Superior temporal gyrus (tissue), 1 donor: ENCODE measurements at regions not wholly inside any gene's neighbourhood (a gene's known extent, or its start where the extent isn't known, plus 50 kb on each side); places are given as distances from the start of the nearest gene placed in this dataset.
A peak's percentile ranks its signal among the peaks of the same experiment; 100 is the strongest.
"Not testable (repeated sequence)": the region's sequence is repeated elsewhere in the genome, so short reads cannot be mapped to it uniquely, and the experiment has no call there.

ENCODE experiments used
- DNase-seq: peaks from one replicate; pipeline ENCODE4 v3.0.0-alpha.2; 2016; ENCODE audit errors: extremely low spot score

DNA sequence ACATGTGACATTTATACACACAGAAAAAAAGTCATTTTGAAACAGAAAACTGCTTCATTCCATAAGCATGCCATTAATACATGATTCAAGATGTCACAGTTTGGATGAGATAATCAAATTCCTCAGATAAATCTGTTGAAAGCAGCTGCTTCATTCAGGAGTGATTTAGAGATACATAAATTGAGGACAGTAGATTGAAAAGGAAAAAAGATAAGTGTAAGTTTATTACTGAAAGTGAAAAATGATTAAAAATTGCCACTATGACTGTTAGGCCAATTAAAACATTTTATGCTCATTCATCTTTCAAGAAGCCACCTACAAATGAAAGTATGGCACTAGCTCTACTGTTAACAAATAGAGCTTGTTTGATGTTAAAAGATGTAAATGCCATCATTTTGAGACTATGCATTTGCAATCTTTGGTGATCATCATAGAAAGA lies 136.9 kb upstream of the CDK6 start:
- no peak for DNase-seq

DNA sequence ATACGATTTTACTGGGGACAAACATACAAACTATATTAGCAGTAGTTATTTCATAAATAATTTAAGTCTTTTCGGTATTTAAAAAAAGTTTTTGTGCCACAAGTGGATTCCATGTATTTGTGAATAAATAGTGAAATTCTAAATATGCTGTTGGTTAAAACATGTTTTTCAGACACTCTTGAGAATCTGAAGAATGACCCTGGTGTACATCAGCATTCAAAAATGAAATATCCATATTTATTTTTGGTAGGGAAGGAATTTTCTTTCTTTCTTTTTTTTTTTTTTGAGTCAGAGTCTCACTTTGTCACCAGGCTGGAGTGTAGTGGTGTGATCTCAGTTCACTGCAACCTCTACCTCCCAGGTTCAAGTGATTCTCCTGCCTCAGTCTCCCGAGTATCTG lies 136.1 kb upstream of the CDK6 start:
- DNase-seq, result no peak

DNA sequence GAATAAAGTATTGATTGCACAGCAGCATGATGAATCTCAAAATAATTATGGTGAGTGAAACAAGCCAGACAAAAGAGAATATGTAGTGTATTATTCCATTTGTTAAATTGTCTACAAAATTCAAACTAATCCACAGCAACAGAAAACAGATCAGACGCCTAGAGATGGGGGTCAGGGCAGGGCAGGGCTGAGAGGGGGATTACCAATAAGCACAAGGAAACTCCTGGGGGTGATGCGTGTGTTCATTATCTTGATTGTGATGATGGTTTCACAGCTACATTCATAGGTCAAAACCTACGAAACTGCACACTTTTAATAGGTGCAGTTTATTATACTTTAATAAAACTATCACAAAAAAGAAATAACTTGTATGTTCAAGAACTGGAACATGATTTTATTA lies 132.7 kb upstream of the CDK6 start:
- DNase-seq, result no peak

DNA sequence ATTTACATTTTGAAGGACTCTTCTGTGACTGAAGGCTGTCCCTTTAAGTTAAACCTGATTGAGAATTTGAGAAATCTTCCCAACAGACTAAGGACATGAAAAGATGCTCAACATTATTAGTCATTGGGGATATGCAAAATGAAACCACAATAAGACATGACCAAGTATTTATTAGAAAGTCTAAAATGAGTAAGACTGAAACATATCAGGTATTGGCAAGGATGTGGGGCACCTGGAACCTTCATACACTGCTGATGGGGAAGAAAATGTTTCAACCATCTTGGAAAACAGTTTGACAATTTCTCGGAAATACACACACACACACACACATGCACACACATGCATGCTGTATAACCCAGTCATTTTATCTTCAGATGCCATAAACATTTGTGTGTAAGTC lies 132.1 kb upstream of the CDK6 start:
- DNase-seq, result no peak

- no peak for DNase-seq
Measured at GRCh38 chr7:92967238-92967637, 130.9 kb upstream of the CDK6 start.

- no peak for DNase-seq
Measured at GRCh38 chr7:92964141-92964540, 127.8 kb upstream of the CDK6 start.

DNA sequence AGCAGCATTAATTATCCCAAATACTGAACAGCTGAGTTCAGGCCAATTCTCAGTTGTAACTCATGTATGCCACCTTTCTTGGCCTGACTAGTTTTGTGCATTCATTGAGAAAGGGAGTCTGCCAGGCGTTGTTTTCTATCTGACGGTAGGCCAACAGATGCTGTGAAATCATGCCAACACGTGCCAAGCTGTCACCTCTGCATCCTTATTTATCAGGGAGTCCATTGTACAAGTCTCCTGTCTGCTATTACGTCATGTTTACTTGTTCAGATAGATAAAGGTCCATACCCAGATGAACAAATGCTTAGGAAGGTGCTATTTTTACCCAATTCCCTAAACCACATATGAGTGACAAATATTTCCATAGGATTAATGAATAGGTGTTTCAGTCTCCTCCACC lies 127.2 kb upstream of the CDK6 start:
- DNase-seq, result no peak

DNA sequence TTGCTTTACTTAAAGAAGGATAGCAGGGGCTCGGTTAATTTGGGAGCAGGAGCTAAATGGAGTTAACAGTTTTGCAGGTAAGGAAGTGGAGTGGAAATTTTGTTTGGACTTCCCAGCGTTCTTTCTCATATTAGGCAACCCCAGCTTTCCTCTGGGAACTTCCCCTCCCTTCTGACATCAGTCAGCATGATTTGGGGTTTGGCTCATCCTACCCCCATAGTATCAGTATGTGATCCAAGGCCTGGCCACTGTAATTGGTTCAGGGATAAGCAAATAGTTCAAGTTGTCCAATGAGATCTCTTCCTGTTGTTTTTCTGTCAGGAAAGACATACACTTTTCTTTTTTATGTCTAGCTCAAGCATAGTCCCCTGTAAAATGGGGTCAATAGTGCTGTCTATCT lies 125.6 kb upstream of the CDK6 start:
- DNase-seq, result no peak

- DNase-seq, result no peak
Measured at GRCh38 chr7:92956575-92956974, 120.2 kb upstream of the CDK6 start.

DNA sequence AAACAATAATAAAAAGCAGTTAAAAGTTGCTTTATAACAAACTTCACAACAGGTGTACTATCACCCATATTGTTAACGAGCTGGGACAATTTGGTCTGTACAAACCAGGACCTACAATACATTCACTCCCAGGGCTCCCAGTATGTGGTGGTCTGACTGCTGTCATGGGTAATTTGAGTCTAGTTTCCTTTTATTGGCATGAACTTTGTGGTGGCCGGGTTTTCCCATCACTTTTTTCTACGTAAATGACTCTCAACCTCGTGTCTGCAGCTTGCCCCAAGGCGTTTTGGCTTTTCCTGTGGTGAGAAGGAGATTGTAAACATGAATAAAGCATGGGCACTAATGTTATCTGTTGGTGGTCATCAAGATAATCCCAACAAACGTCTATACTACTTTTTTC lies 118.7 kb upstream of the CDK6 start:
- no peak for DNase-seq

DNA sequence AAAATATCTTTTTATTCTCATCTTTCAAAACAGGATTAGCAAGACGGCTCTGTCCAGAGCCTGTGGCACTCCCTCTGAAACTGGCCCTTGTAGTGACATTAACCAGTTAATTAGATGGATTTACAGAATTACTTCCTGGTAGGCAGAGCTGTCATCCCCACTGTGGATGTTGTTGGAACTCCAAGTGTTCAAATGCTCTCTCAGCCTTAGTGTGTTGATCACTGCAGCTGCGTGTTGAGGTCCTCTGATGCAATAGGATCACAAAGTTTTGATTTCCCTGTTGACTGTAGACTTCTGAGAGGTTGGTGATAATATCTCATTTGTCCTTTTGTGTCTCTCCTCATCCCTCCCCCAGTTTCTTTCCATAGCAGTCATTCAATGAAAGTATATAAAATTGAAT lies 117.3 kb upstream of the CDK6 start:
- DNase-seq, result no peak

GRCh38 chr7:92949748-92950147 lies 113.4 kb upstream of the CDK6 start:
- DNase-seq, result no peak

GRCh38 chr7:92945840-92946239 lies 109.5 kb upstream of the CDK6 start:
- no peak for DNase-seq

- DNase-seq, result no peak
Measured at GRCh38 chr7:92944633-92945032, 108.3 kb upstream of the CDK6 start.

DNA sequence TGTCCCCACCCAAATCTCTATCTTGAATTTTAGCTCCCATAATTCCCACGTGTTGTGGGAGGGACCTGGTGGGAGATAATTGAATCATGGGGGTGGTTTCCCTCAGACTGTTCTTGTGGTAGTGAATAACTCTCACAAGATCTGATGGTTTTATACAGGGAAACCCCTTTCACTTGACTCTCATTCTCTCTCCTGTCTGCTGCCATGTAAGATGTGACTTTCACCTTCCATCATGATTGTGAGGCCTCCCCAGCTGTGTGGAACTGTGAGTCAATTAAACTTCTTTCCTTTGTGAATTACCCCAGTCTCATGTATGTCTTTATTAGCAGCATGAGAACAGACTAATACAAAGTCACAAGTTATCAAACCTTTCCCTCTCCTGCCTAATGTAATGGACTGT lies 106.3 kb upstream of the CDK6 start:
- not testable (repeated sequence) for DNase-seq

DNA sequence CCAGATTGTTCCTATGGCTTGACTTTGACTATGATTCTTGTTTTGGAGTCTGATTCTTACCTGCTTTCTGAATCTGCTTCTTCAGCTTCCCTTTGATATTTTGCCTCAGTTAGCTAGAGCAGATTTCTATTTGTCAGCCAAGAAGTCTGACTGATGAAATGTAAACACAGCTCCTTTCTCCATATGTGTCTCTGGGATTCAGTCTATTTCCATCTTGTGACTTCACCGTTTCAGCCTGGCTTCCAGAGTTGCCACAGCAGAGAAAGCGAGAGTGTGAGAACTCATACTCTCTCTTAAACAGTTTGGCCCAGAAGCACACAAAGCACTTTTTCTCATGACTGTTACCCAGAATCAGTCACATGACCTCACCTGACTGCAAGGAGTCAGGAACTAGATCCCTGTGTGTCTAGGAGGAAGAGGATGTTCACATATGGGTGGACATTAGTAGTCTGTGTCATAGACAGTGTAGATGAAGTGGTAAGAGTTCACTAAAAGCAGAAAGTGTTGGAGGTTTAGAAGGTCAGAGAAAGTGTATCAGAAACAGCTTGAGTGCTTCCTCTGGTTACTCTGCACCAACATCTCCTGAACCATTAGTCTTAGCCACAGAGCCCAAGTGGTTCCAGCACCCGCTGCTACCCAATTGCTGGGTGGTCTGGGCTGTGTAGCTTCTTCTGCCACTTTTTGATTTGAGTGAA lies 103.4 kb upstream of the CDK6 start:
- no peak for DNase-seq

DNA sequence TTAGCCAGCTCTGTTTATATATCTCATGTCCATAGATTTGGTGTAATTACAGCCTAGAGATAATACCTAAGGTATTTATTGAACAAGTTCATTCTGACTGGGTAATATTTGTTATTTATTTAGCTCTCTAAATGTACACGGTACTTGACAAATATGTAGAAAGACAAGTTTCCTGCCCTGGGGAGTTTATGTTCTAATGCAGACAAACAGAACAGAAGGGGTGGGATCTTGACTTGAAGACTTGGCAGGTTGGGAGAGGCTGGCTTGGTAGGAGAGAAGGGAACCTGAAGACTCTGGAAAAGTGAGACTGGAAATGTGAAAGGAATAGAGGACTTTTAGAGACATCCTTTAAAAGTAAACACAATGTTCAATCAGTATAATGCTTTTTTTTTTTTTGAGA lies 97.7 kb upstream of the CDK6 start:
- no peak for DNase-seq

- DNase-seq, result no peak
Measured at GRCh38 chr7:92932450-92932849, 96.1 kb upstream of the CDK6 start.

GRCh38 chr7:92930404-92930803 lies 94.0 kb upstream of the CDK6 start:
- no peak for DNase-seq

- no peak for DNase-seq
Measured at GRCh38 chr7:92926697-92927044, 90.3 kb upstream of the CDK6 start.

GRCh38 chr7:92925876-92926696 lies 89.7 kb upstream of the CDK6 start:
- DNase-seq, result no peak

DNA sequence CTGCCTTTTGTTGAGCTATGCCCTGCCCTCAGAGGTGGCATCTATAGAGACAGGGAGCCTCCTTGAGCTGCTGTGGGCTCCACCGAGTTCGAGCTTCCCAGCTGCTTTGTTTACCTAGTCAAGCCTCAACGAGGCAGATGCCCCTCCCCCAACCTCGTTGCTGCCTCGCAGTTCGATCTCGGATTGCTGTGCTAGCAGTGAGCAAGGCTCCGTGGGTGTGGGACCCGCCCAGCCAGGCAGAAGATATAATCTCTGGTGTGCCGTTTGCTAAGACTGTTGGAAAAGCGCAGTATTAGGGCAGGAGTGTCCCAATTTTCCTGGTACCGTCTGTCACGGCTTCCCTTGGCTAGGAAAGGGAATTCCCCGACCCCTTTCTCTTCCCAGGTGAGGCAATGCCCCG lies 88.4 kb upstream of the CDK6 start:
- no peak for DNase-seq

DNA sequence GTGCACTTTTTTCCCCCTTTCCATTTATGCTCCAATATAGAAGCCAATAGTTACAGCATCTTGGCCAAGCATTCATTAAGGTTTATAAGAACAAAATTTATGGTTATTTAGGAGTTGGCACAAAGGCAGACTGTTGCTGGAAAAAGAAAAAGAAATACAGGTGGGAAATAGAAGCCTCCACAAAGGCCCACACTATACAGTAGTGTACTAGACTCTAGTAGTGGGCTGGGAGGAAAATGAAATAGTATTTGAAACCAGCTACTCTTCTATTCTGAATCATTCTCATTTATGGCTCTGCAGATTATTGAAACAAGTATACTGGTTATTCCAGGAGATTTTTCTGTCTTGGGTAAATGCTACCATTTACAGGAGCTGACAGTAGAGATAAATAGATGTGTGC lies 80.9 kb upstream of the CDK6 start:
- DNase-seq, result peak; percentile 4
